ENCODE measurements at regions not wholly inside any gene's neighbourhood (a gene's known extent, or its start where the extent isn't known, plus 50 kb on each side); places are given as distances from the start of the nearest gene placed in this dataset.
A peak's percentile ranks its signal among the peaks of the same experiment; 100 is the strongest.

DNA sequence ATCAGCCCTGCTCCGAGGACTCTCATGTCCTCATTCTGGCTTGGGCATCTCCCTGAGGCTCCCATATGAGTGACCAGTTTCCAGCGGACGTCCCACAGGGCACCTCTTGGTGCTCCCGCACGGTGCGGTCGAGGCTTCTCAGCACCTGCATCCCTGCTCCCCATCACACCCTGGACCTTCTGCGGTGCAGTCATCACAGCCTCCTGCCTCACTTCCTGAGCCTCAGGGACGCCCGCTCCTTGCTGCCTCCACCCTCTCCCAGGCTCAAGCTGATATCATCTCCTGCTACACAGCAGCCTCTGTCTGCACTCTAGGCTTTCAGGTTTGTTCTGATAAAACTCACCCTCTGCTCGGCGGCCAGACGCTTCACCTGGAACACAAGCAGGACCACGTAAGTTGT is 185.0 kb downstream of the TMEM18 start:
- POLR2A ChIA-PET (ENCODE audit: partially characterized antibody) = no interaction called here
- no peak overlapping the region for H2AFZ ChIP-seq (ENCODE audit: low read length)

More for the DNA sequence above, 185.0 kb downstream of the TMEM18 start:
- H3K79me2 ChIP-seq (ENCODE audit: control insufficient read depth in 1 of 2, insufficient read depth in 2 of 2, low read length in 2 of 2) = no peaks in the 10 kb centered on the region
- H3K27ac ChIP-seq (ENCODE audit: low read depth, low read length) = no peak overlapping the region
- H2AK5ac ChIP-seq (ENCODE audit: low read depth, low read length) = no peak overlapping the region
- no peak overlapping the region for H3K4me2 ChIP-seq (ENCODE audit: insufficient read depth in 1 of 2, low read depth in 2 of 2, low read length in 2 of 2)
- FAIRE-seq = no peak
- H2BK5ac ChIP-seq (ENCODE audit: low read depth, low read length) = no peak overlapping the region
- H3K4me1 ChIP-seq (replicated peaks in 1 of 4; ENCODE audit: control insufficient read depth in 3 of 4, insufficient read depth in 4 of 4, low read length in 3 of 4) = no peaks in the 10 kb centered on the region
- peak overlapping the region; percentile 0; the same call in 1 of the 2 replicates for H4K8ac ChIP-seq (ENCODE audit: extremely low read depth, insufficient read depth, low read length)
- H4K91ac ChIP-seq (replicated peaks; ENCODE audit: insufficient read length, low read length) = no peak overlapping the region
- H3K18ac ChIP-seq (ENCODE audit: extremely low read depth, low read length) = no peak overlapping the region
- no peak overlapping the region for H2BK20ac ChIP-seq (ENCODE audit: low read length)
- no peak overlapping the region for H3K56ac ChIP-seq (replicated peaks; ENCODE audit: insufficient read length, low read depth, low read length)
- CTCF ChIA-PET (ENCODE audit: partially characterized antibody) = interaction anchor here (1.0 kb wide), 1 partner anchor 50 kb away, joined by 3 read pairs; no protein-coding TSS in a partner anchor
- H3K36me3 ChIP-seq (ENCODE audit: control insufficient read depth in 2 of 4, insufficient read depth in 4 of 4, low read length in 3 of 4) = no peaks in the 10 kb centered on the region
- 87% methylated on average over 14 of the region's 14 CpGs; no CpG with 5 or more reads in 1 of the 2 experiments for WGBS, 2 experiments (ENCODE audit: extremely low coverage in 1 of 2, insufficient coverage in 1 of 2, insufficient read length in 1 of 2, insufficient replicate concordance in 2 of 2, low coverage in 1 of 2, low lambda C conversion rate in 2 of 2, missing lambda C conversion rate in 1 of 2)
- no peaks in the 10 kb centered on the region for H3K79me1 ChIP-seq (ENCODE audit: low read depth, low read length)
- no peaks in the 10 kb centered on the region for H3K27me3 ChIP-seq (replicated peaks in 1 of 4; ENCODE audit: control insufficient read depth in 3 of 4, extremely low read depth in 1 of 4, insufficient read depth in 3 of 4, low read length in 3 of 4)
- no peak for TF ChIP-seq RXRA (IDR thresholded peaks at IDR 0.05; ENCODE audit: insufficient read depth, low read depth, low read length)
- no peak for TF ChIP-seq BRCA1 (IDR thresholded peaks at IDR 0.05; ENCODE audit: low read depth, low read length)
- TF ChIP-seq CEBPB (IDR thresholded peaks at IDR 0.05; ENCODE audit: low read depth, low read length) = no peak
- TF ChIP-seq PHF8 (conservative IDR thresholded peaks at IDR 0.05; ENCODE audit: low read depth, low read length) = no peak
- no peak for TF ChIP-seq CHD2 (IDR thresholded peaks at IDR 0.05; ENCODE audit: low read length)
- TF ChIP-seq CBX5 (IDR thresholded peaks at IDR 0.05; ENCODE audit: low read depth, low read length) = no peak
- TF ChIP-seq JUN (IDR thresholded peaks at IDR 0.05; ENCODE audit: low read depth, low read length) = no peak
- no peak for TF ChIP-seq NRF1 (IDR thresholded peaks at IDR 0.05; ENCODE audit: low read depth, low read length)
- TF ChIP-seq SIX5 (IDR thresholded peaks at IDR 0.05; ENCODE audit: low read depth, low read length) = no peak
- no peak for TF ChIP-seq POU5F1 (IDR thresholded peaks at IDR 0.05; ENCODE audit: low read depth, low read length)
- TF ChIP-seq TAF7 (optimal IDR thresholded peaks at IDR 0.05; ENCODE audit: borderline replicate concordance, low read depth, low read length) = no peak
- no peak for TF ChIP-seq POLR2A (IDR thresholded peaks at IDR 0.05; ENCODE audit: control extremely low read depth in 1 of 2, low read depth in 2 of 2, low read length in 2 of 2)
- no peak for TF ChIP-seq ASH2L (IDR thresholded peaks at IDR 0.05; ENCODE audit: low read length)
- no peak for TF ChIP-seq SIRT6 (IDR thresholded peaks at IDR 0.05; ENCODE audit: low read length)
- no peak for TF ChIP-seq SP4 (IDR thresholded peaks at IDR 0.05; ENCODE audit: low read length)
- TF ChIP-seq MAFK (IDR thresholded peaks at IDR 0.05; ENCODE audit: low read depth, low read length) = no peak
- no peak for TF ChIP-seq SP1 (IDR thresholded peaks at IDR 0.05; ENCODE audit: low read depth, low read length)
- H2BK15ac ChIP-seq (ENCODE audit: low read length) = no peak overlapping the region; the same call in 1 of the 2 replicates
- H4K20me1 ChIP-seq (replicated peaks in 1 of 2; ENCODE audit: control insufficient read depth in 1 of 2, insufficient read depth in 2 of 2, low read length in 2 of 2) = no peaks in the 10 kb centered on the region
- peak in 1 of 2 experiments; percentile 32 for DNase-seq (ENCODE audit: low read depth in 1 of 2, low spot score in 2 of 2)
- no peak overlapping the region for H3K4ac ChIP-seq (replicated peaks; ENCODE audit: insufficient read length, low read depth, low read length)
- H3K23ac ChIP-seq (ENCODE audit: insufficient read length) = no peak overlapping the region
- H4K5ac ChIP-seq (ENCODE audit: insufficient read length, low read depth, low read length) = no peak overlapping the region
- no peak overlapping the region for H3K4me3 ChIP-seq (ENCODE audit: extremely low read depth in 1 of 4, insufficient read depth in 2 of 4, low read depth in 3 of 4, low read length in 4 of 4)
- no peak overlapping the region for H2BK12ac ChIP-seq (ENCODE audit: low read depth, low read length)
- H3K9ac ChIP-seq (replicated peaks in 1 of 4; ENCODE audit: extremely low read depth in 1 of 4, low read depth in 3 of 4, low read length in 3 of 4) = no peak overlapping the region
- no peak overlapping the region for H3K14ac ChIP-seq (ENCODE audit: insufficient read length)
- no peaks in the 10 kb centered on the region for H3K9me3 ChIP-seq (ENCODE audit: insufficient read depth in 2 of 2, low read depth in 1 of 2, low read length in 1 of 2)
- no peaks in the 10 kb centered on the region for H3K23me2 ChIP-seq (ENCODE audit: low read depth, low read length)
- H2BK120ac ChIP-seq (replicated peaks; ENCODE audit: low read depth, low read length) = no peak overlapping the region
